Peyer's patch (tissue), 4 donors: ENCODE measurements at regions not wholly inside any gene's neighbourhood (a gene's known extent, or its start where the extent isn't known, plus 50 kb on each side); places are given as distances from the start of the nearest gene placed in this dataset.

Experiments
- DNase-seq, 3 donors: peaks; one replicate each; pipeline ENCODE4 v3.0.0-alpha.2; 2017 to 2019
- H3K27ac ChIP-seq, 4 donors: fragments of 200-600 bp; sonication (generic); one replicate each; pipeline ENCODE4 v1.5.1; 2016 to 2019
- H3K27me3 ChIP-seq, 2 donors: fragments of 200-600 bp; sonication (generic); one replicate each; pipeline ENCODE4 v1.5.1; 2019
- H3K36me3 ChIP-seq, 3 donors: fragments of 200-600 bp; sonication (generic); one replicate each; pipeline ENCODE4 v1.5.1; 2016 to 2019
- H3K4me1 ChIP-seq, 4 donors: fragments of 200-600 bp; sonication (generic); one replicate each; pipeline ENCODE4 v1.5.1; 2016 to 2019
- H3K4me3 ChIP-seq, 4 donors: fragments of 200-600 bp; sonication (generic); 1 replicate in 3 of 4; 2 replicates in 1 of 4; pipeline ENCODE4 v1.5.1; 2016 to 2019; ENCODE audit warnings: mild to moderate bottlenecking in 1 of 4
- H3K9me3 ChIP-seq, 4 donors: fragments of 200-600 bp; sonication (generic); one replicate each; pipeline ENCODE4 v1.5.1; 2016 to 2019; ENCODE audit warnings: mild to moderate bottlenecking in 1 of 4
- POLR2A ChIP-seq, 2 donors: fragments of 450-650 bp; IDR thresholded peaks; one replicate each; pipeline ENCODE4 v1.5.1; 2017; ENCODE audit warnings: antibody characterized with exemption in 2 of 2, mild to moderate bottlenecking in 2 of 2, moderate library complexity in 2 of 2
- TF ChIP-seq, protein P1 (sequence below), 6 experiments: fragments of 450-650 bp in 4 of 6; fragments of 200-600 bp in 2 of 6; sonication (generic) in 1 of 6; IDR thresholded peaks; one replicate each; pipeline ENCODE4 v1.5.1; 2017 to 2019; ENCODE audit warnings: antibody characterized with exemption in 6 of 6, mild to moderate bottlenecking in 3 of 6, moderate library complexity in 1 of 6

GRCh38 chr10:16182688-16183087 lies 254.1 kb upstream of the PTER start:
- H3K27me3 ChIP-seq: peaks cover 0 to 3% of the 10 kb centered on the region in 2 donors
- no peak overlapping the region for H3K27ac ChIP-seq
- H3K4me3 ChIP-seq: no peak overlapping the region
- H3K4me1 ChIP-seq: no peaks in the 10 kb centered on the region
- no peaks in the 10 kb centered on the region for H3K36me3 ChIP-seq
- TF ChIP-seq POLR2A (IDR thresholded peaks at IDR 0.05): no peak
- TF ChIP-seq, protein P1, sequence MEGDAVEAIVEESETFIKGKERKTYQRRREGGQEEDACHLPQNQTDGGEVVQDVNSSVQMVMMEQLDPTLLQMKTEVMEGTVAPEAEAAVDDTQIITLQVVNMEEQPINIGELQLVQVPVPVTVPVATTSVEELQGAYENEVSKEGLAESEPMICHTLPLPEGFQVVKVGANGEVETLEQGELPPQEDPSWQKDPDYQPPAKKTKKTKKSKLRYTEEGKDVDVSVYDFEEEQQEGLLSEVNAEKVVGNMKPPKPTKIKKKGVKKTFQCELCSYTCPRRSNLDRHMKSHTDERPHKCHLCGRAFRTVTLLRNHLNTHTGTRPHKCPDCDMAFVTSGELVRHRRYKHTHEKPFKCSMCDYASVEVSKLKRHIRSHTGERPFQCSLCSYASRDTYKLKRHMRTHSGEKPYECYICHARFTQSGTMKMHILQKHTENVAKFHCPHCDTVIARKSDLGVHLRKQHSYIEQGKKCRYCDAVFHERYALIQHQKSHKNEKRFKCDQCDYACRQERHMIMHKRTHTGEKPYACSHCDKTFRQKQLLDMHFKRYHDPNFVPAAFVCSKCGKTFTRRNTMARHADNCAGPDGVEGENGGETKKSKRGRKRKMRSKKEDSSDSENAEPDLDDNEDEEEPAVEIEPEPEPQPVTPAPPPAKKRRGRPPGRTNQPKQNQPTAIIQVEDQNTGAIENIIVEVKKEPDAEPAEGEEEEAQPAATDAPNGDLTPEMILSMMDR (IDR thresholded peaks at IDR 0.05): no peak
- DNase-seq: no peak
- no peaks in the 10 kb centered on the region for H3K9me3 ChIP-seq

DNA sequence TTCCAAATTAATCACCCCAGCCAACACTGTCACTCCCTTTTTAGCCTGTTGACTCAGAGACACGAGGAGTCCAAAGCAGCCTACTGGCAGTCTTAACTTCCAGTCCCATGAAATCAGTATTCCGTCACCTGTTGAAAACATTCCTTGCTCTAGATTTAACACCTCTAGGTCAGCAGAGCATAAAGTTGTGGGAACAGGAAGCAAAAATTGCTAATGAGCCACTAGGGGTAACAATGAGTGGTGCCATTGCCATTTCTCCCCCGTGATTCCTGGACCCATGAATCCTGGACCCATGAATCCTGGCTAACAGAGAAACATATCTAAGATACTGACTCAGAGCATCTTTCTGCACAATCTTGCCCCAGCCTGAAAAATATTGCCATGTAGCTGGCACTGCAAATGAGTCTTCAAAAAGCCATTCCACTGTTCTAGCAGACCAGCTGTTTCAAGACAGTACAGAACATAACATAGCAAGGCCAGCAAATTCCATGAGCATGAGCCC lies 252.7 kb upstream of the PTER start:
- Histone ChIP-seq H3K4me3 (no peak overlapping the region), H3K9me3 (no peaks in the 10 kb centered on the region), H3K27ac (no peak overlapping the region), H3K36me3 (no peaks in the 10 kb centered on the region), H3K27me3 (peaks cover 0 to 2% of the 10 kb centered on the region in 2 donors), H3K4me1 (no peaks in the 10 kb centered on the region)
- no peak for TF ChIP-seq POLR2A (IDR thresholded peaks at IDR 0.05)
- TF ChIP-seq, protein P1 (IDR thresholded peaks at IDR 0.05): no peak
- no peak for DNase-seq

GRCh38 chr10:16184906-16185305 lies 251.9 kb upstream of the PTER start:
- Histone ChIP-seq H3K27ac (no peak overlapping the region), H3K4me1 (no peaks in the 10 kb centered on the region), H3K36me3 (no peaks in the 10 kb centered on the region), H3K27me3 (no peaks in the 10 kb centered on the region), H3K9me3 (no peaks in the 10 kb centered on the region), H3K4me3 (no peak overlapping the region)
- DNase-seq: no peak
- TF ChIP-seq, protein P1 (IDR thresholded peaks at IDR 0.05): no peak

GRCh38 chr10:16186564-16186963 lies 250.2 kb upstream of the PTER start:
- Histone ChIP-seq H3K27me3 (no peaks in the 10 kb centered on the region), H3K4me3 (no peak overlapping the region), H3K4me1 (no peaks in the 10 kb centered on the region), H3K27ac (no peak overlapping the region), H3K9me3 (no peaks in the 10 kb centered on the region), H3K36me3 (no peaks in the 10 kb centered on the region)
- no peak for DNase-seq
- no peak for TF ChIP-seq POLR2A (IDR thresholded peaks at IDR 0.05)
- TF ChIP-seq, protein P1 (IDR thresholded peaks at IDR 0.05): no peak

DNA sequence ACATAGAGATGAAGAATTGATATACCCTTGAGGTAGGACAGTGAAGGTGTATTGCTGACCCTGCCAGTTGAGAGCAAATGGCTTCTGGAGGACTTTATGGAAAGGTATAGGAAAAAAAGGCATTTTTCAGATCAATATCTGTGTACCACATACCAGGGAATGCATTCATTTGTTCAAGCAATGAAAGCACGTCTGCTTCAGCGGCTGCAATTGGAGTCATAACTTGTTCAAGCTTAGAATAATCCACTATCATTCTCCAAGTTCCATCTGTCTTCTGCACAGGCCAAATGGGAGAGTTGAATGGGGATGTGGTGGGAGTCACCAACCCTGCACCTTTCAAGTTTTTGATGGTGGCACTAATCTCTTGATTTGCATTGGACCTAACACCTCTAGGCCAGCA lies 249.6 kb upstream of the PTER start:
- Histone ChIP-seq H3K9me3 (no peaks in the 10 kb centered on the region), H3K36me3 (no peaks in the 10 kb centered on the region), H3K27ac (no peak overlapping the region), H3K4me1 (no peaks in the 10 kb centered on the region), H3K4me3 (no peak overlapping the region), H3K27me3 (no peaks in the 10 kb centered on the region)
- DNase-seq: no peak
- no peak for TF ChIP-seq POLR2A (IDR thresholded peaks at IDR 0.05)
- TF ChIP-seq, protein P1 (IDR thresholded peaks at IDR 0.05): no peak

GRCh38 chr10:16192337-16192736 lies 244.5 kb upstream of the PTER start:
- no peaks in the 10 kb centered on the region for H3K27me3 ChIP-seq
- no peak for TF ChIP-seq POLR2A (IDR thresholded peaks at IDR 0.05)
- no peak overlapping the region for H3K4me3 ChIP-seq
- H3K27ac ChIP-seq: no peak overlapping the region
- H3K36me3 ChIP-seq: no peaks in the 10 kb centered on the region
- no peaks in the 10 kb centered on the region for H3K9me3 ChIP-seq
- DNase-seq: no peak
- no peaks in the 10 kb centered on the region for H3K4me1 ChIP-seq
